ENCODE measurements at regions not wholly inside any gene's neighbourhood (a gene's known extent, or its start where the extent isn't known, plus 50 kb on each side); places are given as distances from the start of the nearest gene placed in this dataset.
A peak's percentile ranks its signal among the peaks of the same experiment; 100 is the strongest.

DNA sequence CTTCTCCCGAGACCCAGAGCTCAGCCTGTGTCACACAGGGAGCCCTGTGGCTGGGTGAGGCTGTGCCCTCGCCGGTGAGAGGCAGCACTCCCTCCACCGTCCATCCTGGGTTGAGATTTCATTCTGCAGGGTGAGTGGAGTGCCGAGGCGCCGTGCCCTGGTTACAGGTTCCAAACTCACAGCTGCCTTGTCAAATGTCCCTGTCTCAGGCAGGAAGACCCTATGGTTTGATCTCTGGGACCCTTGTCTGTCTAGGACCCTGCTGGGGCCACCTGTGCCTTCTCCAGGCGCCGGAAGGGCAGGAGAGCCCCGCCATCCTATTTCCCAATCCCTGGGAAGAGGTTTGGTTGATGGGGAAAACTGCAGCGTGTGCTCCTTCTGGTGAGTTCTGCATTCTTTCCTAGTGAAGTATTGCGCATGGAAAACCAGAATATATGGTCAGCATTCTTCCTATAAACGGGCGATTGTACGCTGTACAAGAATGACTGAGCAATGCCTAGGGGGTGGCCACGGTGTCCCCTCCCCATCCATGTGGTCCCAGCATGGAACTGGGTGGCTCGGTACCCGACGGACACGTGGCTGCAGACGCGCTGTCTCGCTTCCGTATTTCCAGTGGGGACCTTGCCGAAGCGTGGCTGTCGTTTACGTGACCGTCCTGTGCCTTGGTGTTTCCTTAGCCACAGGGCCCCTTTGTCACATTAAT lies 95.9 kb upstream of the COL5A1 start:
- ChIA-PET POLR2A (ENCODE audit: unreplicated experiment) (no interaction called here), CTCF (no interaction called here)
- no TSS peak for BruUV-seq (replicated peaks)
- H3K4me1 ChIP-seq (ENCODE audit: control insufficient read depth, insufficient read depth, low read length): peaks cover 15% of the 10 kb centered on the region
- H2BK5ac ChIP-seq (ENCODE audit: low read depth, low read length, poor library complexity, severe bottlenecking): no peak overlapping the region
- no peak overlapping the region for H3K4me2 ChIP-seq (ENCODE audit: low read depth, low read length)
- H2BK15ac ChIP-seq (ENCODE audit: low read depth, low read length): peak overlapping the region; percentile 76; the same call in 2 of the 3 replicates
- peak overlapping the region; percentile 94 for H2BK20ac ChIP-seq (ENCODE audit: low read depth, low read length)
- H4K8ac ChIP-seq (ENCODE audit: low read depth in 2 of 2, low read length in 2 of 2): peak overlapping the region; percentile 12 to 69; a peak in 1 of 4 replicates
- peak overlapping the region; percentile 96 for H2BK120ac ChIP-seq (ENCODE audit: low read depth, low read length)
- H3K27ac ChIP-seq (ENCODE audit: insufficient read depth, low read length): no peak overlapping the region; the same call in 1 of the 2 replicates
- no peaks in the 10 kb centered on the region for H3K36me3 ChIP-seq (ENCODE audit: control insufficient read depth, insufficient read depth, low read length)
- H3K14ac ChIP-seq (replicated peaks; ENCODE audit: low read depth, low read length): peak overlapping the region; percentile 67
- peak overlapping the region; percentile 97 for H2AK5ac ChIP-seq (ENCODE audit: low read depth, low read length)
- peak overlapping the region; percentile 30; the same call in 1 of the 2 replicates for H4K5ac ChIP-seq (ENCODE audit: low read depth, low read length)
- H3K56ac ChIP-seq (ENCODE audit: extremely low read depth, insufficient read depth, low read length): no peak overlapping the region
- intact Hi-C loops (cut with micrococcal nuclease): no loop called here
- no peaks in the 10 kb centered on the region for H3K79me1 ChIP-seq (ENCODE audit: low read depth in 1 of 2, low read length in 2 of 2)
- dilution Hi-C loops (cut with HindIII; ENCODE audit: low sequenced_read_pairs, unreplicated experiment): no loop called here
- peak overlapping the region; percentile 82 for H2AFZ ChIP-seq (replicated peaks; ENCODE audit: low read length, poor library complexity)
- peak overlapping the region; percentile 86 for H4K91ac ChIP-seq (ENCODE audit: insufficient read depth, low read depth, low read length)
- H3K9me1 ChIP-seq (ENCODE audit: insufficient read depth, low read length): peaks cover 5% of the 10 kb centered on the region; the same call in 1 of the 2 replicates
- H3K9me3 ChIP-seq (ENCODE audit: control insufficient read depth, insufficient read depth, low read length): no peaks in the 10 kb centered on the region
- no peak overlapping the region for H3K23ac ChIP-seq (ENCODE audit: low read depth, low read length)
- no peak for TF ChIP-seq MAZ (IDR thresholded peaks at IDR 0.05; ENCODE audit: borderline replicate concordance, low read depth, low read length)
- no peak for TF ChIP-seq RAD21 (IDR thresholded peaks at IDR 0.05; ENCODE audit: low read length)
- TF ChIP-seq POLR2A (IDR thresholded peaks at IDR 0.05; ENCODE audit: low read depth, low read length): no peak
- peak; percentile 74 for TF ChIP-seq CEBPB (IDR thresholded peaks at IDR 0.05; ENCODE audit: low read depth, low read length)
- no peaks in the 10 kb centered on the region for H3K27me3 ChIP-seq (ENCODE audit: control insufficient read depth, insufficient read depth, low read length)
- H3K4ac ChIP-seq (ENCODE audit: low read depth, low read length): peak overlapping the region; percentile 89
- ATAC-seq (ENCODE audit: low read depth): peak; percentile 66
- WGBS, 2 experiments (ENCODE audit: extremely low coverage in 2 of 2, insufficient read length in 1 of 2): 49% methylated on average over 3 of the region's 29 CpGs; no CpG with 5 or more reads in 1 of the 2 experiments
- in situ Hi-C loops (cut with MboI; ENCODE audit: low sequenced_read_pairs): no loop called here
- no peak overlapping the region for H3K9ac ChIP-seq (ENCODE audit: low read depth, low read length)
- H3K4me3 ChIP-seq (ENCODE audit: insufficient read depth, low read depth, low read length): no peak overlapping the region
- H3K18ac ChIP-seq (ENCODE audit: low read depth, low read length): no peak overlapping the region; the same call in 1 of the 2 replicates
- DNase-seq: peak; percentile 72
- peak overlapping the region; percentile 69 for H2AK9ac ChIP-seq (replicated peaks; ENCODE audit: low read depth, low read length, poor library complexity)
- no peaks in the 10 kb centered on the region for H4K20me1 ChIP-seq (ENCODE audit: insufficient read depth, low read length)

All from IMR-90 (cell line).